IPS-20b (cell line): ENCODE measurements at regions not wholly inside any gene's neighbourhood (a gene's known extent, or its start where the extent isn't known, plus 50 kb on each side); places are given as distances from the start of the nearest gene placed in this dataset.
"Not testable (repeated sequence)": the region's sequence is repeated elsewhere in the genome, so short reads cannot be mapped to it uniquely, and the experiment has no call there.

ENCODE experiments used
- H3K27ac ChIP-seq: one replicate; pipeline ENCODE4 v1.5.1; 2013; ENCODE audit warnings: low read length
- H3K27me3 ChIP-seq: 2 replicates; pipeline ENCODE4 v1.6.1; 2013; ENCODE audit warnings: mild to moderate bottlenecking, low read length, inconsistent platforms; ENCODE audit not compliant: insufficient read depth
- H3K36me3 ChIP-seq: 2 replicates; pipeline ENCODE4 v1.6.1; 2013; ENCODE audit warnings: low read depth, mild to moderate bottlenecking, inconsistent platforms, low read length, moderate library complexity; ENCODE audit not compliant: insufficient read depth
- H3K4me1 ChIP-seq: 2 replicates; pipeline ENCODE4 v1.6.1; 2013; ENCODE audit warnings: mild to moderate bottlenecking, control low read depth, inconsistent platforms, low read length, moderate library complexity; ENCODE audit not compliant: insufficient read depth
- H3K4me3 ChIP-seq: 2 replicates; pipeline ENCODE4 v1.5.1; 2013; ENCODE audit warnings: mild to moderate bottlenecking, low read length, inconsistent platforms
- H3K9ac ChIP-seq: 2 replicates; pipeline ENCODE4 v1.6.1; 2013; ENCODE audit warnings: low read depth, mild to moderate bottlenecking, inconsistent platforms, low read length, moderate library complexity
- H3K9me3 ChIP-seq: 2 replicates; pipeline ENCODE4 v1.6.1; 2013; ENCODE audit warnings: mild to moderate bottlenecking, low read depth, low read length, inconsistent platforms; ENCODE audit not compliant: insufficient read depth

DNA sequence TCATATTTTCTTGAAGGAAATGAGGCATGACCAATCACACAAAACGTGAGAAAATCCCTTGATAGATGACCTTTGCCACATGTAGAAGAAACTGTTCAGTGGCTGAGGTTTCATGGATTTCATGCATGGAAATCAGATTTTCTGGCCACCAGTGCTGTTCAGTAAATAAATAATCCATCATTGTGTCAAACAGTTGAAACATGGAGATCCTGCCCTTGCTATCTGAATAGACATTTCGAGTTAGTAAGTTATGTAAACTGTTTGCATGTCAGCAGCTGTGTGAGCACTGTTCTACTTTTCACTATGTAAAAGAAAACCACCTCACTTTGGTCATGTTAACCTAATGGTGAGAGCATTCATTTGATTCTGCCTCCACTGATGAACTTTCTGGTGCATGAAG is 793.9 kb upstream of the EPHA7 start:
- no peaks in the 10 kb centered on the region for H3K27me3 ChIP-seq
- no peak overlapping the region for H3K27ac ChIP-seq
- no peaks in the 10 kb centered on the region; the same call in 1 of the 2 replicates for H3K9me3 ChIP-seq
- no peak overlapping the region for H3K9ac ChIP-seq
- peaks cover 6% of the 10 kb centered on the region; the same call in 1 of the 2 replicates for H3K4me1 ChIP-seq
- H3K4me3 ChIP-seq, result no peak overlapping the region
- no peaks in the 10 kb centered on the region for H3K36me3 ChIP-seq

DNA sequence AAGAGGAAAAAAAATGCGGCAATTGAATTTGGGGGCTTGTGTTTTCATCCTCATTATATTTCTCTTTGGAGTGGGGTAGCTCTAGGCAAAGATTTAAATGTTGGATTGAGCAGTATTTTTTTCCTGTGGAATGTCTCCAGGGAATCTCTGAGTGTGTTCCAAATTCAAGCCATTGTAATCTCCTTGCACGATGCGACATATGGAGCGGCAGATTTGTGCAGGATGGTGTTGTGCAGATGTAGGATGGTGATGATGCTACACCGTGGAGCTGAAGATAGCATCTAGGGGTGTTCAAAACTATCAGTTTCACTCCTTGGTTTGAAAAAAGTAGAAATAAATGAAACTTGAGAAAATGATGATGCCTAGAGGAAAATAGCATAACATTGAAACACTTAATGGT is 777.5 kb upstream of the EPHA7 start:
- Histone ChIP-seq H3K4me1 (no peaks in the 10 kb centered on the region), H3K27me3 (no peaks in the 10 kb centered on the region), H3K9me3 (no peaks in the 10 kb centered on the region), H3K9ac (no peak overlapping the region), H3K36me3 (no peaks in the 10 kb centered on the region), H3K4me3 (no peak overlapping the region), H3K27ac (no peak overlapping the region)

DNA sequence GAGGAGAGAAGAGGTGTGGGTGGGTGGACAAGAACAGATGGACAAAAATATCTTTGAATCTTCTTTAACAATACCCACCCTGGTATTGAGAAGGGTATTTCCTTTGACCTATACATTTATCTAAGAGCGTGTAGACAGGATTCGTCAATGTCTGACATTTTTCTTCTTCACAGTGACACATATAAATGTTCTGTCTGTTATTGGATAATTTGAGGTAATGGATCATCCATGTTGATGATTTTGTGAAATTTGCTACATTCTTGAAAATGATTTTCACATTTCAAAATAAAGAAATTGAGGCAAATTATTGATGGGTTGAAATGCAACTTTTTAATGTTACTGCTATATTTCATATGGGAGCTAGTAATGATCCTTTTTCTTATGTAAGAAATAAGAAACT is 770.7 kb upstream of the EPHA7 start:
- no peaks in the 10 kb centered on the region for H3K4me1 ChIP-seq
- H3K27me3 ChIP-seq, result no peaks in the 10 kb centered on the region
- no peak overlapping the region for H3K4me3 ChIP-seq
- H3K27ac ChIP-seq, result no peak overlapping the region
- H3K9me3 ChIP-seq, result peaks cover 6% of the 10 kb centered on the region; the same call in 1 of the 2 replicates
- H3K9ac ChIP-seq, result no peak overlapping the region
- no peaks in the 10 kb centered on the region for H3K36me3 ChIP-seq

DNA sequence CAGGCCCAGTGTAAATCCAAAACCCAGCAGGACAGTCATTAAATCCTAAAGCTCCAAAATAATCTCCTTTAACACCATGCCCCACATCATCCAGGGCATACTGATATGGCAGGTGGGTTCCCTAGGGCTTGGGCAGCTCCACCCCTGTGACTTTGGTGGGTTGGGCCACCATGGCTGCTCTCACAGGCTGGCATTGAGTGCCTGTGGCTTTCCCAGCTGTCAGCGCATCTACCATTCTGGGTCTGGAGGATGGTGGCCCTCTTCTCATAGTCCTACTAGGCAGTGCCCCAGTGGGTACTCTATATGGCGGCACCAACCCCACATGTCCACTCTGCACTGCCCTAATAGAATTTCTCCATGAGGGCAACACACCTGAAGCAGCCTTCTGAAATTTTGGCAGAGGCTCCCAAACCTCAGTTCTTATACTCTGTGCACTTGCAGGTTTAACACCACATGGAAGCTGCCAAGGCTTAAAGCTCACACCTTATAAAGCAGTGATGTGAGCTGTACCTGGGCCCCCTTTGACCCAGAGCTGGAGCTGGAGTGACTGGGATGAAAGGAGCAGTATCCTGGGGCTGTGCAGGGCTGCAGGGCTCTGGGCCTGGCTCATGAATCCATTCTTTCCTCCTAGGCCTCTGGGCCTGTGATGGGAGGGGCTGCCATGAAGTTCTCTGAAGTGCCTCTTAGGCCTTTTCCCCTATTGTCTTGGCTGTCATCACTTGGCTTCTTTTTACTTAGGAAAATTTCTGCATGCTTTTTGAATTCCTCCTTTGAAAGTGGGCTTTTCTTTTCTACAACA is 765.5 kb upstream of the EPHA7 start:
- no peak overlapping the region for H3K4me3 ChIP-seq
- H3K27me3 ChIP-seq, result no peaks in the 10 kb centered on the region
- H3K27ac ChIP-seq, result no peak overlapping the region
- no peaks in the 10 kb centered on the region for H3K4me1 ChIP-seq
- no peaks in the 10 kb centered on the region for H3K36me3 ChIP-seq
- H3K9ac ChIP-seq, result no peak overlapping the region
- peaks cover 11% of the 10 kb centered on the region; the same call in 1 of the 2 replicates for H3K9me3 ChIP-seq

DNA sequence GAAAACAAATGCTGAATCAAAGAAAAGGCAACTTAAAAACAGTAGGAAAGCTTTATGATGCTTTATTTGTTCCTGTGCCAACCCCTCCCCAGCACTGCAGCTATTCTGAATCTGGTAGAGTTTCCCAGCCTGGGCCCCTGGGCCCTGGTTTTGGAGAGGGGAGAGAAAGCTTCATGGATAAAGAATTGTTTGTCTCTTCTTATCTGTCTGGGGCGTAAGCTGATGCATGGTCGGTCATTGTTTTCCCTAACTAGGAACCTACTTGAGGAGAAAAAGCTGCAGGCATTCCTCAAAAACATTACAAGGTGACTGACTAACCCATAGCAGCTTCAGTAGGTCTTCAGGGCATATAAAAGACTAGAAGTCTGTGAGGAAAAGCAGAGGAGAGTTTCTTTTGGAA is 758.1 kb upstream of the EPHA7 start:
- H3K9me3 ChIP-seq, result no peaks in the 10 kb centered on the region

DNA sequence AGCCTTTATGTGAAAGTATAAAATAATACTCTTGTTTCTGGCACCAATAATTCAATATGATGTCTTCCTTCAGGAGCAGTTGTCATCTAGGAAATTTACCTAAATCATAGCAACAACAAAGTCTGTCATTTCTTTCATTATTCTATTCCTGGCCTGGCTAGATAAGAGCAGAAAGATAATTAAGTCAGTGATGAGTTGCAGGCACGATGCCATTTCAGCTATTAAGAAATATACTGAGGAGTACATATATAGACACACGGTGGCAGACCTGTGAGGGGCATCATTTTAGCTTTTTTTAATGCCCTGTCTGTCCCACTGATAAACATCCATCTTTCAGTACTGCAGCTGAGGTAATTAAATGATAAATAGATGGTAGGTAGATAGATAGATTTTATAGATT is 756.1 kb upstream of the EPHA7 start:
- H3K9ac ChIP-seq, result no peak overlapping the region
- H3K9me3 ChIP-seq, result no peaks in the 10 kb centered on the region
- no peak overlapping the region for H3K27ac ChIP-seq
- H3K36me3 ChIP-seq, result no peaks in the 10 kb centered on the region
- no peaks in the 10 kb centered on the region for H3K27me3 ChIP-seq
- peaks cover 6% of the 10 kb centered on the region; the same call in 1 of the 2 replicates for H3K4me1 ChIP-seq
- H3K4me3 ChIP-seq, result no peak overlapping the region

More for the DNA sequence above, 758.1 kb upstream of the EPHA7 start:
- no peak overlapping the region for H3K9ac ChIP-seq
- no peaks in the 10 kb centered on the region for H3K36me3 ChIP-seq
- no peak overlapping the region for H3K4me3 ChIP-seq
- no peak overlapping the region for H3K27ac ChIP-seq
- H3K27me3 ChIP-seq, result no peaks in the 10 kb centered on the region
- H3K4me1 ChIP-seq, result peaks cover 6% of the 10 kb centered on the region; the same call in 1 of the 2 replicates

DNA sequence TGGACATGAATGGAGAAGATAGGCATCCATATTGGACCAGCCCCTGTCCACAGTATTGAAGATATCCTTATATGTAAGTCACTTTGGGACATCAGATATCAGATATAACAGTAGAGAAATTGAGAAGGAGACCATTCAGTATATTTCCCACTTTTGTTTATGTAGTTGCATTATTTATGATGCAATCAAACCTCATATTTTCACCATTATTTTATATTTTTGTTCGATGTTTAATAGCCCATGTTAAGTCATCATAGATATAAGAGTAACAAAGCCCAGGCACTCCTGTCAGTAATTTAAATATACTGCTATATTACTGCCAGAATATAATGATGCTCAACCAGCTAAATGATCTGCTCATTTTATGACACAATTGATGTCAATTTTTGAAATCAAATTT is 744.5 kb upstream of the EPHA7 start:
- no peaks in the 10 kb centered on the region for H3K4me1 ChIP-seq

DNA sequence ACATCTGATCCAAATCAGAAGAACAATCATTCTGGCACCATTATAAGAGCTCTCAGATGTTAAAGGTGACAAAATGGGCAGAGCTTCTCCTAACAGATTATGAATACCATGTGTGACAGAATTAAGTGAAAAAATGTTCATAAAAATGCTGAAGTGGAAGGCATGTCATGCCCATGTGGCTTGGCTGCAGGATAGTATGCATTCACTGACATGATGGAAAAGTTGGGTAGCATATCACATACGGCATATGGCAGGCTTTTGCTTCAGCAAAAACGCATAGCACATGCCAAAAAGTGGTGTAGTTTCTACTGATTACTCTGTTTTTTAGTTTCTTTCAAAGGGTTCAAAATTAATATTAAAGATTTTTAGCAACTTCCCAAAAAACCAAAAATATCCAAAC is 731.5 kb upstream of the EPHA7 start:
- H3K36me3 ChIP-seq, result no peaks in the 10 kb centered on the region
- H3K9me3 ChIP-seq, result no peaks in the 10 kb centered on the region
- no peaks in the 10 kb centered on the region for H3K4me1 ChIP-seq
- H3K4me3 ChIP-seq, result no peak overlapping the region
- H3K27ac ChIP-seq, result no peak overlapping the region
- no peak overlapping the region for H3K9ac ChIP-seq
- no peaks in the 10 kb centered on the region for H3K27me3 ChIP-seq

More for the DNA sequence above, 744.5 kb upstream of the EPHA7 start:
- H3K36me3 ChIP-seq, result no peaks in the 10 kb centered on the region
- no peak overlapping the region for H3K27ac ChIP-seq
- no peak overlapping the region for H3K9ac ChIP-seq
- H3K27me3 ChIP-seq, result no peaks in the 10 kb centered on the region
- H3K4me3 ChIP-seq, result no peak overlapping the region
- H3K9me3 ChIP-seq, result no peaks in the 10 kb centered on the region

DNA sequence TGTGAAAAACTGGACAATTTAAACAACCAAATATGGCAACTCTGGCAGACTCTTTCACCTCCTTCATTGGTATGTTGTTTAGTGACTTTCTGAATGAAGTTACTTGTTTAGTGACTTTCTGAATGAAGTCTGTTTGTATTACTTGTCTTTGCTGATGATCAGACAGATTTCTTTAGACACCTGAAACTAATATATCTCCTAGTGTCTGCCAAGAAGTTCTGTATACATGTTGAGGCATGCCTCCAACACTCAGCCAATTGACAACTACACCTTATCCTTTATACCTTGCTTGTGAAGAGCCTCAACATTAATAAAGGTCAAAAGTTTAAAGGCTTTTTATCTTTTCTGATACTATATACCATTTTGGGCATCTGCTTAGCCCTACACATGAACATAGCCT is 725.4 kb upstream of the EPHA7 start:
- Histone ChIP-seq H3K27me3 (no peaks in the 10 kb centered on the region), H3K4me1 (no peaks in the 10 kb centered on the region), H3K36me3 (no peaks in the 10 kb centered on the region), H3K9me3 (no peaks in the 10 kb centered on the region), H3K4me3 (no peak overlapping the region), H3K27ac (no peak overlapping the region), H3K9ac (no peak overlapping the region)

DNA sequence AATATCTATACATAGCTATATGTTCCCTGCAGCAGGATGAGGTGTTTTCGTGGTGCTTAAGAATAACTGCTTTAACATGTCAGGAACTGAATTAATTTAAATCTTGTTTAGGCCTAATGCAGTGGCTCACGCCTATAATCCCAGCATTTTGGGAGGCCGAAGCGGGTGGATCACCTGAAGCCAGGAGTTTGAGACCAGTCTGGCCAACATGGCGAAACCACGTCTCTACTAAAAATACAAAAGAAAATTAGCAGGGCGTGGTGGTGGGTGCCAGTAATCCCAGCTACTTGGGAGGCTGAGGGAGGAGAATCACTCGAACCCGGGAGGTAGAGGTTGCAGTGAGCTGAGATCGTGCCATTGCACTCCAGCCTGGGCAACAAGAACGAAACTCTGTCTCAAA is 717.8 kb upstream of the EPHA7 start:
- H3K9ac ChIP-seq, H3K27me3 ChIP-seq, H3K4me3 ChIP-seq, H3K36me3 ChIP-seq, H3K4me1 ChIP-seq, H3K27ac ChIP-seq, H3K9me3 ChIP-seq: not testable (repeated sequence)

DNA sequence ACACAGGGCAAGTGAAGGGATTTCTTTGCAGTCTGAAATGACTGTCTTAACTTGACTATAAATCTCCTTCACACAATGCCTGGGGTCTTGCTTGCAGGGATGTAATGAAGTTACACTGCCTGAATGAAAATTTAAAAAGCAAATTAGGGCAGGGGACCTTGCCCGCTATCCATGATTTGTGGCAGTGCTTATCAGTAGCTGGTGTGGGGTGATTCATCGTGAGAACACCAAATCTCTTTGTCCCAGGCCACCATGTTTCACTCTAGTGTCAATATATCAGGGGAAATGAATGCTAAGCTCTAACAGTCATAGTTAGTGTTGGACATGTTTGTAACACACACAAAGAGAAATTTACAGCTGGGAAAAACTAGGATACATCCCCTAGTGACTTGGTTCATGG is 713.7 kb upstream of the EPHA7 start:
- H3K9ac ChIP-seq, result no peak overlapping the region
- no peaks in the 10 kb centered on the region for H3K36me3 ChIP-seq
- no peaks in the 10 kb centered on the region for H3K27me3 ChIP-seq
- H3K27ac ChIP-seq, result no peak overlapping the region
- H3K9me3 ChIP-seq, result no peaks in the 10 kb centered on the region
- H3K4me3 ChIP-seq, result no peak overlapping the region
- peaks cover 8% of the 10 kb centered on the region; the same call in 1 of the 2 replicates for H3K4me1 ChIP-seq

DNA sequence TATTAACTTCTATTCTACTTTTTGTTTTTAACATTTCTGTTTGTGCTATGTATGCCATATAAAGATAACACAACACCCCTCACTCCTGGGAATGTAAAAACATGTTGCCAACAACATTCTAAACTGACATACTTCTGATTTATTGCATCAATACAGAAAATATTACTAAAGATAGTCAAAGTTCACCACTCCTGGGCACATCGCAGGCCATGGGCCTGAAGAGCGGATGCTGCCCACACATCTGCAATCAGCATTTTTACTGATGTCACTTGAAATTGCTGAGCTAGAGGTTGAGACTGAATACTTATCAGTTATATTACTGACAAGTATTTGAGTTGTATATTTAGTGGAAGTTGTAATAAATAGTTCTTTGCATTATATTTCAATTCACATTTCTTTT is 711.9 kb upstream of the EPHA7 start:
- peaks cover 8% of the 10 kb centered on the region; the same call in 1 of the 2 replicates for H3K4me1 ChIP-seq
- no peak overlapping the region for H3K27ac ChIP-seq
- no peak overlapping the region for H3K9ac ChIP-seq
- H3K36me3 ChIP-seq, result no peaks in the 10 kb centered on the region
- no peaks in the 10 kb centered on the region for H3K27me3 ChIP-seq
- H3K4me3 ChIP-seq, result no peak overlapping the region
- H3K9me3 ChIP-seq, result no peaks in the 10 kb centered on the region
